ENCODE measurements at regions not wholly inside any gene's neighbourhood (a gene's known extent, or its start where the extent isn't known, plus 50 kb on each side); places are given as distances from the start of the nearest gene placed in this dataset.

DNA sequence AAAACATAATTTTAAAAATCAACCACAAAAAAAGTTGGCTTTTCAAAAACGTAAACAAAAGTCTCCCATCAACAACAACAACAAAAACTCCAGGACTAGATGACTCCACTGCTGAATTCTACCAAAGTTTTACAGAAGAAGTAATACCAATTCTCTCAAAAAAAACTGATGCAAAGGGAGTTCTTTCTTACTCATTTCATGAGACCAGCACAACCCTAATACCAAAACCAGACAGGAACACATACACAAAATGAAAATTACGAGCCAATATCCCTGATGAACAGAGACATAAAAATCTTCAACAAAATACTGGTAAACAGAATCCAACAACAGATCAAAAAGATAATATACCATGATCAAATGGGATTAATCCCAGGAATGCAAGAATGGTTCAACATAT, 147.3 kb downstream of the BTG1 start:
- H3K9me3 ChIP-seq (ENCODE audit: low read depth) = no peaks in the 10 kb centered on the region
- no peak overlapping the region for H3K4me3 ChIP-seq
- TF ChIP-seq EZH2phosphoT487 (IDR thresholded peaks at IDR 0.05; ENCODE audit: low read depth, severe bottlenecking, unreplicated experiment) (no peak), EZH2 (IDR thresholded peaks at IDR 0.05; ENCODE audit: borderline replicate concordance) (no peak), CTCF (IDR thresholded peaks at IDR 0.05; ENCODE audit: poor library complexity) (no peak)
- no peak for DNase-seq (ENCODE audit: low spot score)
- no peak overlapping the region for H3K27ac ChIP-seq
- H3K9me2 ChIP-seq (replicated peaks; ENCODE audit: insufficient read depth) = no peaks in the 10 kb centered on the region
- H2AFZ ChIP-seq = no peak overlapping the region
- H3K36me3 ChIP-seq (replicated peaks; ENCODE audit: insufficient read depth, low read depth) = no peaks in the 10 kb centered on the region
- H3K27me3 ChIP-seq = no peaks in the 10 kb centered on the region
- H4K20me1 ChIP-seq (ENCODE audit: insufficient read depth, poor library complexity, severe bottlenecking) = no peaks in the 10 kb centered on the region
- peaks cover 5% of the 10 kb centered on the region for H3K4me1 ChIP-seq (ENCODE audit: insufficient read depth)
- 91% methylated on average over 2 of the region's 2 CpGs for WGBS (ENCODE audit: low lambda C conversion rate, missing lambda C conversion rate)
- no peak overlapping the region for H3K4me2 ChIP-seq
- no peaks in the 10 kb centered on the region for H3K79me2 ChIP-seq

- no peak for DNase-seq (ENCODE audit: low spot score)
- H3K79me2 ChIP-seq = no peaks in the 10 kb centered on the region
- TF ChIP-seq EZH2 (IDR thresholded peaks at IDR 0.05; ENCODE audit: borderline replicate concordance) (no peak), CTCF (IDR thresholded peaks at IDR 0.05; ENCODE audit: poor library complexity) (no peak), EZH2phosphoT487 (IDR thresholded peaks at IDR 0.05; ENCODE audit: low read depth, severe bottlenecking, unreplicated experiment) (no peak)
- H3K27me3 ChIP-seq = no peaks in the 10 kb centered on the region
- H3K4me2 ChIP-seq = no peak overlapping the region
- H3K36me3 ChIP-seq (replicated peaks; ENCODE audit: insufficient read depth, low read depth) = no peaks in the 10 kb centered on the region
- no peaks in the 10 kb centered on the region for H4K20me1 ChIP-seq (ENCODE audit: insufficient read depth, poor library complexity, severe bottlenecking)
- no peak overlapping the region for H3K4me3 ChIP-seq
- no peaks in the 10 kb centered on the region for H3K9me3 ChIP-seq (ENCODE audit: low read depth)
- 88% methylated on average over 5 of the region's 5 CpGs for WGBS (ENCODE audit: low lambda C conversion rate, missing lambda C conversion rate)
- H3K4me1 ChIP-seq (ENCODE audit: insufficient read depth) = no peaks in the 10 kb centered on the region
- H3K27ac ChIP-seq = no peak overlapping the region
- H3K9me2 ChIP-seq (replicated peaks; ENCODE audit: insufficient read depth) = no peaks in the 10 kb centered on the region
- H2AFZ ChIP-seq = no peak overlapping the region
Observed at GRCh38 chr12:91994208-91994797, 151.3 kb downstream of the BTG1 start.

DNA sequence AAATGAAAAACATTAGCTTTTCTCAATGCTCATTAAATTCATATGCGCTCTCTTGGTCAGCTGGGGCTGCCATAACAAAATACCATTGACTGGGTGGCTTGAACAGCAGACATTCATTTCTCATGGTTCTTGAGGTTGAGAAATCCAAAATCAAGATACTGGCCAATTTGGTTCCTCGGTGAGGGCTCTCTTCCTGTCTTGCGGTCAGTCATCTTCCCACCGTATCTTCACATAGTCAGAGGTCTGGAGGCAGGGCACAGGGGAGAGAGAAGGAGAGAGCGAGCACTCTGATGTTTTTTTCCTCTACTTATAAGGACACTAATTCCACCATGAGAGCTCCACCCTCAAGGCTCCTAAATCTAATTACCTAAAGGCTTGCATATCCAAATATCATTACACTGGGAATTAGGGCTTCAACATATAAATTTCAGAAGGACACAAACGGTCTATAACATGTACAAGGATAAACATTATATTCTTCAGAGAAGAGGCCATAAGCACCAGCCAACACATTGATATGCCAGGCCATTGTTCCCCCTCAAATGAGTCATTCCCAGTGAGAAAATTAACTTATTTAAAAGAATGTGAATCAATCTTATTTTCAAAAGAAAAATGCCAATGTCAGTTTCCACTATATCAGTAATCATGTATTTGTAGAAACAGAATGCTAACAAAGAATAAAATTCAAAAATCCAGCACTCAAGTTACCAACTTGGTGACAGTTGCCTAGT, 152.2 kb downstream of the BTG1 start:
- Histone ChIP-seq H3K27me3 (no peaks in the 10 kb centered on the region), H3K4me1 (ENCODE audit: insufficient read depth) (no peaks in the 10 kb centered on the region), H2AFZ (no peak overlapping the region), H3K79me2 (no peaks in the 10 kb centered on the region), H3K4me3 (no peak overlapping the region), H3K4me2 (no peak overlapping the region), H4K20me1 (ENCODE audit: insufficient read depth, poor library complexity, severe bottlenecking) (no peaks in the 10 kb centered on the region), H3K27ac (no peak overlapping the region), H3K9me2 (replicated peaks; ENCODE audit: insufficient read depth) (no peaks in the 10 kb centered on the region), H3K9me3 (ENCODE audit: low read depth) (no peaks in the 10 kb centered on the region), H3K36me3 (replicated peaks; ENCODE audit: insufficient read depth, low read depth) (no peaks in the 10 kb centered on the region)
- no peak for TF ChIP-seq EZH2phosphoT487 (IDR thresholded peaks at IDR 0.05; ENCODE audit: low read depth, severe bottlenecking, unreplicated experiment)
- no peak for TF ChIP-seq EZH2 (IDR thresholded peaks at IDR 0.05; ENCODE audit: borderline replicate concordance)
- no peak for TF ChIP-seq CTCF (IDR thresholded peaks at IDR 0.05; ENCODE audit: poor library complexity)
- 93% methylated on average over 6 of the region's 6 CpGs for WGBS (ENCODE audit: low lambda C conversion rate, missing lambda C conversion rate)
- DNase-seq (ENCODE audit: low spot score) = no peak

All from hepatocyte (in vitro differentiated cells).